A673 (cell line): ENCODE measurements at regions not wholly inside any gene's neighbourhood (a gene's known extent, or its start where the extent isn't known, plus 50 kb on each side); places are given as distances from the start of the nearest gene placed in this dataset.

Experiments
- BruUV-seq: library from RNA; stranded (reverse); fragments of 400-500 nt; replicated peaks from 2 replicates; lab custom pipeline; 2021; lab: Mats Ljungman, UMichigan
- CTCF ChIA-PET: fragments of 300-600 bp; sonication (Branson Sonifier 250); formaldehyde crosslinking; loops from one replicate; lab custom pipeline; 2022; ENCODE audit warnings: antibody characterized with exemption; lab: Charles Lee
- POLR2A ChIA-PET: fragments of 300-600 bp; sonication (Branson Sonifier 250); formaldehyde crosslinking; loops from one replicate; lab custom pipeline; 2022; ENCODE audit warnings: antibody characterized with exemption; ENCODE audit not compliant: low non-redundant PET; lab: Charles Lee
- DNase-seq: peaks from one replicate; pipeline ENCODE4 v3.0.0-alpha.2; 2015; ENCODE audit warnings: low spot score
- H3K27ac ChIP-seq: fragments of 200-600 bp; sonication (generic); 2 replicates; pipeline ENCODE4 v1.5.1; 2016; ENCODE audit warnings: mixed run types, low read depth, mild to moderate bottlenecking, mixed read lengths, antibody characterized with exemption, low read length; ENCODE audit not compliant: poor library complexity, severe bottlenecking
- H3K27me3 ChIP-seq: fragments of 200-600 bp; sonication (generic); replicated peaks from 2 replicates; pipeline ENCODE4 v1.6.1; 2017; ENCODE audit warnings: mixed run types, low read depth, mild to moderate bottlenecking, mixed read lengths, antibody characterized with exemption, low read length; ENCODE audit not compliant: insufficient read depth, poor library complexity
- H3K36me3 ChIP-seq: fragments of 200-600 bp; sonication (generic); 2 replicates; pipeline ENCODE4 v1.6.1; 2016; ENCODE audit warnings: mixed run types, mild to moderate bottlenecking, mixed read lengths, antibody characterized with exemption, low read length; ENCODE audit not compliant: insufficient read depth, poor library complexity, severe bottlenecking
- H3K4me1 ChIP-seq: fragments of 200-600 bp; sonication (generic); 2 replicates; pipeline ENCODE4 v1.6.1; 2017; ENCODE audit warnings: mixed run types, mild to moderate bottlenecking, mixed read lengths, antibody characterized with exemption, low read length; ENCODE audit not compliant: insufficient read depth, poor library complexity, severe bottlenecking
- H3K4me3 ChIP-seq: fragments of 200-600 bp; sonication (generic); 2 replicates; pipeline ENCODE4 v1.5.1; 2016; ENCODE audit warnings: low read depth, mixed run types, mild to moderate bottlenecking, mixed read lengths, low read length; ENCODE audit not compliant: poor library complexity, severe bottlenecking
- H3K9me3 ChIP-seq: fragments of 200-600 bp; sonication (generic); 2 replicates; pipeline ENCODE4 v1.6.1; 2016; ENCODE audit warnings: mixed run types, low read depth, mild to moderate bottlenecking, mixed read lengths, antibody characterized with exemption, low read length; ENCODE audit not compliant: poor library complexity, severe bottlenecking
- EZH2 ChIP-seq: fragments of 200-600 bp; sonication (generic); IDR thresholded peaks from 2 replicates; pipeline ENCODE4 v1.6.1; 2017; ENCODE audit warnings: borderline replicate concordance, low read depth, mild to moderate bottlenecking, mixed read lengths, antibody characterized with exemption, low read length; ENCODE audit not compliant: poor library complexity, severe bottlenecking
- intact Hi-C: fragments of 100-400 bp; cut with micrococcal nuclease; formaldehyde crosslinking; loops from one replicate; pipeline ENCODE4 v1.10.0; 2022; ENCODE audit not compliant: unreplicated experiment
- TF ChIP-seq, protein P1 (sequence below): fragments of 300-800, 200-600 bp; sonication (generic); conservative IDR thresholded peaks from 2 replicates; pipeline ENCODE4 v1.5.1; 2017; ENCODE audit warnings: low read depth, mild to moderate bottlenecking, antibody characterized with exemption, low read length, moderate library complexity, mixed read lengths

GRCh38 chr10:52653263-52653909 is 119.2 kb downstream of the MBL2 start:
- intact Hi-C loops, result no loop called here
- CTCF ChIA-PET, result no interaction called here
- H3K9me3 ChIP-seq, result no peaks in the 10 kb centered on the region
- no peak overlapping the region for H3K4me3 ChIP-seq
- H3K27me3 ChIP-seq, result no peaks in the 10 kb centered on the region
- no peak for TF ChIP-seq EZH2
- TF ChIP-seq, protein P1, sequence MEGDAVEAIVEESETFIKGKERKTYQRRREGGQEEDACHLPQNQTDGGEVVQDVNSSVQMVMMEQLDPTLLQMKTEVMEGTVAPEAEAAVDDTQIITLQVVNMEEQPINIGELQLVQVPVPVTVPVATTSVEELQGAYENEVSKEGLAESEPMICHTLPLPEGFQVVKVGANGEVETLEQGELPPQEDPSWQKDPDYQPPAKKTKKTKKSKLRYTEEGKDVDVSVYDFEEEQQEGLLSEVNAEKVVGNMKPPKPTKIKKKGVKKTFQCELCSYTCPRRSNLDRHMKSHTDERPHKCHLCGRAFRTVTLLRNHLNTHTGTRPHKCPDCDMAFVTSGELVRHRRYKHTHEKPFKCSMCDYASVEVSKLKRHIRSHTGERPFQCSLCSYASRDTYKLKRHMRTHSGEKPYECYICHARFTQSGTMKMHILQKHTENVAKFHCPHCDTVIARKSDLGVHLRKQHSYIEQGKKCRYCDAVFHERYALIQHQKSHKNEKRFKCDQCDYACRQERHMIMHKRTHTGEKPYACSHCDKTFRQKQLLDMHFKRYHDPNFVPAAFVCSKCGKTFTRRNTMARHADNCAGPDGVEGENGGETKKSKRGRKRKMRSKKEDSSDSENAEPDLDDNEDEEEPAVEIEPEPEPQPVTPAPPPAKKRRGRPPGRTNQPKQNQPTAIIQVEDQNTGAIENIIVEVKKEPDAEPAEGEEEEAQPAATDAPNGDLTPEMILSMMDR, result no peak
- no peak overlapping the region for H3K27ac ChIP-seq
- no peaks in the 10 kb centered on the region for H3K36me3 ChIP-seq
- no peak for DNase-seq
- H3K4me1 ChIP-seq, result no peaks in the 10 kb centered on the region
- BruUV-seq, result no TSS peak
- POLR2A ChIA-PET, result no interaction called here

GRCh38 chr10:52654201-52654600 is 118.4 kb downstream of the MBL2 start:
- intact Hi-C loops, result no loop called here
- no peaks in the 10 kb centered on the region for H3K27me3 ChIP-seq
- TF ChIP-seq, protein P1, result no peak
- TF ChIP-seq EZH2, result no peak
- CTCF ChIA-PET, result no interaction called here
- DNase-seq, result no peak
- H3K27ac ChIP-seq, result no peak overlapping the region
- no TSS peak for BruUV-seq
- H3K4me1 ChIP-seq, result no peaks in the 10 kb centered on the region
- H3K36me3 ChIP-seq, result no peaks in the 10 kb centered on the region
- POLR2A ChIA-PET, result no interaction called here
- no peaks in the 10 kb centered on the region for H3K9me3 ChIP-seq
- H3K4me3 ChIP-seq, result no peak overlapping the region

- no peak for DNase-seq
- POLR2A ChIA-PET, result no interaction called here
- BruUV-seq, result no TSS peak
- TF ChIP-seq, protein P1, result no peak
- TF ChIP-seq EZH2, result no peak
- Histone ChIP-seq H3K4me3 (no peak overlapping the region), H3K27me3 (no peaks in the 10 kb centered on the region), H3K9me3 (no peaks in the 10 kb centered on the region), H3K27ac (no peak overlapping the region), H3K4me1 (peaks cover 4% of the 10 kb centered on the region), H3K36me3 (no peaks in the 10 kb centered on the region)
- intact Hi-C loops, result no loop called here
- CTCF ChIA-PET, result no interaction called here
Observed at GRCh38 chr10:52658112-52658511, 114.5 kb downstream of the MBL2 start.
